Stimulated activated CD8-positive, alpha-beta memory T cell treated with anti-CD3 and anti-CD28 coated beads, Interleukin-7, amount 100 ng/mL, for 24 hours (primary cell): ENCODE measurements at regions not wholly inside any gene's neighbourhood (a gene's known extent, or its start where the extent isn't known, plus 50 kb on each side); places are given as distances from the start of the nearest gene placed in this dataset.
"Not testable (repeated sequence)": the region's sequence is repeated elsewhere in the genome, so short reads cannot be mapped to it uniquely, and the experiment has no call there.

Source experiments
- DNase-seq: peaks from one replicate; pipeline ENCODE4 v3.0.0-alpha.2; 2020; ENCODE audit warnings: low read depth

DNA sequence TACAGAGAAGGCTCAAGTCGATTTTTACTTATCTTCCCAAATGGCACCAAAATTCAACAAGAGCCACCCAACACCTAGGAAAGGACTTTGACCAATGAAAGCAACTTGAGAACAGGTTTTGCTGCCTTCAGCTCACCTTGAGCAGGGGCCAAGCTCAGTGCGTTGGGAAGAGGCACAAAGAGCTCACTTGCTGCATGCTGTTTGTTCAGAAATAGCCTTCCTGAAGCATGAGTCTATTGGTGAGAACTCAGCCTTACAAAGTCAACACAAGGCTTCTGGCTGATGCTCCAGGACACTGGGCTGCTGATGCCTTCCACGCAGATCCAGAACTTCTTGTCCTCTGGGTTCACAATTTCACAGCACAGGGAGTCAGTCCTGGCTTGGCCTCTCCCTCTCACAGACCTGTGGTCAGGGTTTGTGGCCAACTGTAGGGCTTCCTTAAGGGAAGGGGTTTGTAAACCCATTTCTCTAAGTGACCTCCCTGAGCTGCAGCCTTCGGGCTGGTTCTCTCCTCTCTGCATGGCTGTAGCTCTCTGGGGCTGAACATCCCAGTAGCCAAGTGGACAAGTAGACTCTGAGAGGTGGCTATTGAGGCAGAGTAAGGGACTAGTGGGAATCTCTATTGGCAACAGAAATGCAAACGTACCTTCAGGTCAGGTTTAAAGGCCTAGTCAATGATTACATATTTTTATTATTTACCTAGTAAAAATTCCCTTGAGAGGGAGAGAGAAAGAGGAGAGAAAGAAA, 124.7 kb upstream of the GATA6 start:
- DNase-seq: no peak

DNA sequence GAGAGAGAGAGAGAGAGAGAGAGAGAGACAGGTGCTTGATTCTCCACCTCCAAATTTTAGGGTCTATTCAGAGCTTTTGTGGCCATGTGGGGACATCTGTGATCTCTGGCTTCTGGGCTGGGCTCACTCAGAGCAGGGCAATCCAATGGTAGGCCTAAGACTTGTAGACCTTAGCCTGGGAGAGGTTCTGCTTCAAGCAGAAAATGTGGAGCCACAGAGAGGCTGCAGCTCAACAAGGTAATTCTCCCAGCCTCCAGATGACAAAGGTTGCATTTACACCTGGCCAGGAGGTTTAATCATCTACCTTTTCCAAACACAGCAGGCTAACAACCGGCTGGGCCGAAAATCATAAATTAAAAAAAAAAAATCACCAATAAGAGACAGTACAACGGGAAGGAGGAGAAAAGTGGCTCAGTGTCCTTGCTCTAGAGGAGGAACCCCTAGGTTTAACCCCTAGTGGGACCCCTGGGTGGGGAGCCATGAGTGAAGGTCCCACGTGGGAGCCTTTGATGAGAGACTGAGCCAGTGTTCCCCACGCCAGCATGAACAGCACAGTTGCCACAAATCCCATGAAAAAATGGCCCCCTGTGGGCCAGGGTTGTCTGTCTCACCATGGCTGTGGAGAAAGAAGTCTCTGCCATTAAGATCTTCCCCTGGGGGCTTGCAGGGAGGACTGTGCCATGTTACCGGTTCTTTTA, 124.0 kb upstream of the GATA6 start:
- no peak for DNase-seq

DNA sequence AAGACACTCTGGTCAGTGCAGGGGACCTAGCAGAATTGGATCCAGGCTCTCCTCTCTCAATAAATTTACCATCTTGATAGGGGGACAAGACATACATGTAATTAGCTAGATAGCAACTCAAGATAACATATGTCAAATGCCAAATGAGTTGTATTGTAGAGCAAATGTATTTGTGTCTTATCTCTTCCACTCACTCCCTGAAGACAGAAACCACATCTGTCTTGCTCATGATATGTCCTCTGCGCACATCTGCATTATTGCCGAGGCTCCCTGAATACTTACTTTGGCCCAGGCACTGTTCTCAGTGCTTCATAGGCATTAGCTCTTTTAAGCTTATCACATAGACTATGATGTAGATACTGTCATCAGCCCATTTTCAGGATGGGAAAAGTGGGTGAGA, 122.9 kb upstream of the GATA6 start:
- DNase-seq: no peak

DNA sequence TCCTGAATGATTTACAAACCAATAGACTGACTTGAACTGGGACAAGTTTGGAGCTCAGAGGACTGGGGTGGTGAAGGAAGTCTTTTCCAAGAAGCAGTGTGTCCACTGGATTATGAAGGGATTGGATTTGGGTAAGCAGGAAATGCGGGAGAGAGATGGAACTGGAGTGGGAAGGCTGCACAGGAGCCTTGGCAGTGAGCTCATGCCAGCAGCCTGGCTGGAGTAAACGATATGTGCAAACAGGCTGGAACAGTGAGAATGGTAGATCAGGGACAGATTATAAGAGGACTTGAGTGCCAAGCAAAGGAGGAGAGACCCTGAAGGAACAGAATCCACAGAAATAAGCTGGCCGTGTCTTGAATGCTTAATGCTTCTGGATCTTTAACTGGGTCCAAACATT, 121.9 kb upstream of the GATA6 start:
- no peak for DNase-seq

DNA sequence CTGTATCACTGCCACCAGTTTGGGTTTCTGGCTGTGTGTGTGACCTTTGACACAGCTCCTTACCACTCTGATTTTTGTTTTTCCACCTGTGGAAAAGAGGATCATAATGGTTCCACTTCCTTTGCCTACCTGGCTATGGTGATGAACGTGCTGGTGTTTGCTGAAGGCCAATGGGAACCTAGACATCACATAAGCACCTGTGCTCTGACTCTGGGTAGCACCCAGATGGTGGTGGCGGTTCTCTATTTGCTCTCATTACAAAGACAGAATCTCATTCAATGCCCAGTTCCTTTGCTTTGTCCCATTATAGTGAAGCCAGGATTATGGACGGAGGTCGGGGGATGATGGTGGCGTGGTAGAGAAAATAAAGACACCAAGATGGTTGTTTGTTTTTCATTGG, 121.2 kb upstream of the GATA6 start:
- DNase-seq: no peak

DNA sequence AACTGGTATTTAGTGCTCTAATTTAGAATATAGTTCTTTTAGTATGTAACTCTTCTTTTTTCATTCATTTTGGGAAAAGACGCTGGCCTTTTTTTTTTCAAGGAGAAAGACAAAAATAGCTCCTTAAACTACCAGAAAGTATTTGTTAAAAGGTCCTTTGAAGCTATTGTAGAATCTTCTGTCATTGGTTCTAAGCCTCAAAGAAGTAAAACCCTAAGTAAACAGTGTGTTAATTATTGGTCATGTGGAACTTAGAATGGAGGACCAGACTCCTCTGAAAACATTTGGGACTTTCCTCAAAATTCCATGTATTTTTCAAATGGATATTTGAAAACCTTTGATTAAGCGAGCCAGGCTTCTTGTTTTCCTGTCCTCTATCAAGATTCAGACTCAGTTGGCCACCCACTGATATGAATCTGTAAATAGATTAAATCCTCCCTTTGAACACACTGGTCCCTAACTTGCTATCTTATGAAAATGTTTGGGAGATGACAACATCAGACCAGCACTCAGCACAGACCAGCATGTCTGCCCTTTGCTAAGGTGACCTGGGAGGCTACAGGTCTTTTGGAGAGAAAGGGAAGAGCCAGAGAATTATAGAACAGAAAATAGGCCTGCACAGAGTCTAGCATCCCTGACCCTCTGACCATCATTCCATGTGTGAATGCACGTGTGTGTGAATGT, 120.3 kb upstream of the GATA6 start:
- DNase-seq: no peak

DNA sequence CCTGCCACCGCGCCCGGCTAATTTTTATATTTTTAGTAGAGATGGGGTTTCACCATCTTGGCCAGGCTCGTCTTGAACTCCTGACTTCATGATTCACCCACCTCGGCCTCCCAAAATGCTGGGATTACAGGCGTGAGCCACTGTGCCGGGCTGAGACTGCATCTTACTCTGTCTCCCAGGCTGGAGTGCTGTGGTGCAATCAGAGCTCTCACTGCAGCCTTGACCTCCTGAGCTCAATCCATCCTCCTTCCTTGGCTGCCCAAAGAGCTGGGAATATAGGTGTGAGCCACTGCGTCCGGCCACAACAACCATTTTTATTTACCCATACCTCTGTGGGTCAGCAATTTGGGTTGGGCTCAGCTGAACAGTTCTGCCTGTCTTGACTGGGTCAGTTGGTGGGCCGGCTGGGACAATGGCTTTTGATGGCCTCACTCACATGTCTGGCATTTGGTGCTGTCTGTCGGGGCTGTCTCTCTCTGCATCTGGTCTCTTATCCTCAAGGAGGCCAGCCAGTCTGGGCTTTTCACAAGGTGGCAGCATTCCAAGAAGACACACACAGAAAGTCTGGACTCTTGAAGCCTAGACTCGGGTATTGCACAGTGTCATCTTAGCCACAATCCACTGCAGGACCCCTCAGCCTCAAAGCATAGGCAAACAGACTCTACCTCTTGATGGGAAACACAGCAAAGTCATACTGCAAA, 116.8 kb upstream of the GATA6 start:
- no peak for DNase-seq

DNA sequence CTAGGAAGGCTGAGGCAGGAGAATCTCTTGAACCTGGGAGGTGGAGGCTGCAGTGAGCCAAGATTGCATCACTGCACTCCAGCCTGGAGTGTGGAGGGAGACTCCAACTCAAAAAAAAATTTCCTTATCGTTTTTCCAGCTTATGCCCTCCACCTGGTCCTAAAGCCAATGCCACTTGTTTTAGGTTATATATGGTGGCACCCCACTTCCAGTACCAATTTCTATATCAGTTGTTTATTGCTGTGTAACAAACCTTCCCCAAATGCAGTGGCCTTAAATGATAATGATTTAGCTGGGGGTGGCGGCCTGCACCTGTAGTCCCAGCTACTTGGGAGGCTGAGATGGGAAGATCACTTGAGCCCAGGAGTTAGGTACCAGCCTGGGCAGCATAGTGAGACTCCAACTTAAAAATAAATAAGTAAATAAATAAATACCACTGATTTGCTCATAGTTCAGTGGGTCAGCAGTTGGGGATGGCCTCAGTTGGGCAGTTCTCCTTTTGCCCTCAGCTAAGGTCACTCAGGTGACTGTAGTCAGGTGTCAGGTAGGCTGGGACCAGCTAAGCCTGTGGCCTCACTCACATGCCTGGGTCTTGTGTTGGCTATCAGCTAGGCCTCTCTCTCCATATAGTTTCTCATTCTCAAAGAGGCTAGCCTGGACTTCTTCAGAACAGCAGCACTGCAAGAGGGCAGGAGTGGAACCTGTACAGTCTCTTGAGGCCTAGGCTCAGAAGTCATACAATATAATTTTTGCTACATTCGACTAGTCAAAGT, 113.7 kb upstream of the GATA6 start:
- DNase-seq: no peak

DNA sequence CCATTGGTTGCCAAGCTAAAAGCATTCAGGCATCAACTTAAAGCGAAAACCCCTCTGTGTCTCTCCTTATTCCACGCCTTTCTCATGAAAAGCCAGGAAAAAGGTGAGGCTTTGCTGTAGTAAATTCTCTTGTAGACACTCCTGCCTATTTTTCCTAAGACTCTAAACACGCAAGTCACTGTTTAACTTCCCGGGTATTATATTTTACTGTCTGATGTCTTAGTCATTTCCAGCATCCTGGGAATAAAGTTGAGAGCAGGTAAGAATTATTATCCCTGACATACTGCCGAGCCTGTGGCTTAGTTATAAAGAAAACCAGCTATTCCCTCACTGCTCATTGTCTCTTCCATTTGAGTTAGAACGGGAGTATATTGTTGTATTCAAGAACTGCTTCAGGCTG, 112.4 kb upstream of the GATA6 start:
- DNase-seq: no peak

DNA sequence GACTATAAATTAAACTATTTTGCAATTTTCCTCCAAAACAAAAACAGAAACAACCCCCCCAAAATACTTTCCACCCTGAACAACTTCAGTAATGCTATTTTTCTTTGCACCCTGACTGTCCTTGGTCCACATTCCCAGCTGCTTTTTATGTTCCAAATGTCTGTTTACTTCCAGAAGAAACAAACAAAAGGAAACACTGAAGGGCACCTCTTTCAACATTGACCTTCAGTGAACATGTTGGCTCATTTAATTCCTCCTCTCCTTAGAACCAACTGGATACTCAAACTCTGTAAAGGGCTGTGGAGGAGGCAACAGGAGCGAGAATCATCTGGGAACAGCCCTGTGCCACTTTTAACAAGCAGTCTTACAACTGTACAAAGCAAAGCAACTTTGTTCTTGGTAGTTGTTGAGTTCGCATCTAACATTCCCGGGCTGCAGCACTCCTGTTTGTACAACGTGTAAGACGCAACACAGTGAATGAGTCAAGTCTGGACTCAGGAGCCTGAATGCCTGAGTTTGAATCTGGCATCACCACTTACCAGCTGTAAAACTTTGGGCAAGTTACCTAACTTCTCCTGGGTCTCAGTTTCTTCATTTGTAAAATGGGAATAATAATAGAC, 111.4 kb upstream of the GATA6 start:
- DNase-seq: no peak

DNA sequence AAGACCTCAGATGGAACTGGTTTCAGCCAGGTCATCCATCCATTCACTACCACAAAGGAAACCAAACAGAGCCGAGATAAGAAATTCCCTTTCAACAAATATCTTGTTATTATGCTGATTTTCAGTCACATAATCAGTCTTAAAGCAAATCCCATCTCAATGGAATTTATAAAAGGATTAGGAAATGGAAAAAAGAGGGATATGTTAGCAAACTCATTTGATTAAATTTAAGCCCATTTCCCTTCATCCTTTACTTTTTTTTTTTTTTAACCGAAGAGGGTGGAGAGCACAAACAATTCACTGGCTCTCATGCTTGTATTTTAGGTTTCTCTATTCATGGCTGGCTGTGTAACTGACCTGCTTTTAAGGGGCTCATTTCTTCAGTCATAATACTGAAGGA, 109.0 kb upstream of the GATA6 start:
- DNase-seq: no peak

DNA sequence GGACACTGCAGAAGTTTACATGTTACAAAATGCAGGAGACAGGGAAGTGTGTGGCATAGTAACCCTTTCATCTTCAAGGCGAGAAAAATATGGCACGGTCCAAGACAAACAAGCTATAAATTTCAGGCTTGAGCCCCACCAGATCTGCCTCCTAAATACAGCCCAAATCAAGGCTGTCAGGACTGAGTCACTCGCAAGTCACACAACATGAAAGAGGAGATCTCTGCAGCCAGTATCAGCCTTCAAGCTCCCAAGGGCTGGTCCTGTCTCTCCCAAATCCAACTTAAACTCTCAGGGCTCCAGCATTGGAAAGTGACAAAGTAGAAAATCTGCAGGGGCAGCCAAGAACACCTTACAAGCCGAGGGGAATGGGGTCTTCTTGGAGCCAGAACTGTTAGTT, 106.3 kb upstream of the GATA6 start:
- no peak for DNase-seq

DNA sequence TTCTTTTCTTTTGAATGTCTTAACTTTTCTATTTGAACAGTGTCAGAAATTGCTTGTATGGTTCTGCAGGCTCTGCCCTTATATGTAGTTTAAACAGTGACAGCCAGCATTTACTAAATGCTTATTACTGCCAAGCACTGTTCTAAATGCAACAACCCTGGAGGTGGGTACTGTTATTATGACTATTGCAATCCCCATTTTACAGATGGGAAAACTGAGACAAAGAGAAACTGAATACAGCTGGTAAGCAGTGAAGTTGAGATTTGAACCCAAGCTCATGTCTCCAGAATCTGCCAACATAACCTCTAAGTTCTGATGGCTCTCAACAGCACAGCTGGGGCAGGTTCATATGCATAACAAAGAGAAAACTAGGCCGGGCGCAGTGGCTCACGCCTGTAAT, 105.7 kb upstream of the GATA6 start:
- DNase-seq: no peak

DNA sequence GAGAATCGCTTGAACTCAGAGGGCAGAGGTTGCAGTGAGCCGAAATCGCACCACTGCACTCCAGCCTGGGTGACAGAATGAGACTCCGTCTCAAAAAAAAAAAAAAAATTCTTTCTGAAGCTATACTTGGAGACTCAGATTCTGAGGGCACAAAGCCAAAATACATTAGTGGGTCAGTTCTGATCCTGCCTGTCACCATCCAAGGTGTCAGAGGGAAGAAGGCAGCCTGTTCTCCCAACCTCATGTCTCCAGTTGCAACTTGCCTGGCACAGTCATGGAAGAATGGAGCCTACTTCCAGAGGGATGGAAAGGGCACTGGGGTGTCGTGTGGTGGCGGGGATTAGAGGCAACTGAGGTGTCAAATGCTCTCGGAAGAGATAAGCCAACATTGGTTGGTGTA, 104.8 kb upstream of the GATA6 start:
- no peak for DNase-seq

DNA sequence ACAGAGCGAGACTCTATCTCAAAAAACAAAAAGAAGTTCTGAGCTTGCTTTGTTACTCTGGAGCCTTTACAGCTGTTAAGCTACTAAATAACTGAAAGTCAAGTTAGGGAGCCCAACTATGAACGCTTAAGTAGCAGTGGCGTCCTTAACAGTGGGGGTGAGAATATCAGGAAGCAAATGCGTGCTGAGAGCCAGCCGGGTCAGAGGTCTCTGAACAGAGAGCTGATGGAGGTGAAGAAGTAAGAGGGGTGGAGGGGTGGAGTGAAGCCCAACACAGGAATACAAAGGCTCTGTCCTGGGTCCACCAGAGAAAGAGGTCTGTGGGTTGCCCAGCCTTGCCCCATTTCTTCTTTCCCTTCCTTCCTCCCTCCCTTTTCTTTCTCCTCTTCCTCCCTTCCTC, 104.1 kb upstream of the GATA6 start:
- no peak for DNase-seq

DNA sequence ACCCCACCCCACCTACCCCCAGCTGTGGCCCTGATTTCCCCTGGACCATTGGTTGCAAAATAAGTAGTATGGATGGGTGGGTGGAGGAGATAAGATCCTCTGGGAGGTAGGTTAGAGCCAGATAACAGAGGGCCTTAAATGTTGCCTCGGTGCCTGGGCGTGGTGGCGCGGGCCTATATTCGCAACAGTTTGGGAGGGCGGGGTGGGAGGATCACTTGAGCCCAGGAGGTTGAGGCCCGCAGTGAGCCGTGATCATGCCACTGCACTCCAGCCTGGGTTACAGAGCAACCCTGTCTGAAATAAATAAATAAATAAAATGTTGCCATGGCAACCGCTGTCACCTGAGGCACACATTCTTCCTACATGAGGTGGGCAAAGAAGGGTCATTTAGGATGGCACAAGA, 103.3 kb upstream of the GATA6 start:
- DNase-seq: no peak

DNA sequence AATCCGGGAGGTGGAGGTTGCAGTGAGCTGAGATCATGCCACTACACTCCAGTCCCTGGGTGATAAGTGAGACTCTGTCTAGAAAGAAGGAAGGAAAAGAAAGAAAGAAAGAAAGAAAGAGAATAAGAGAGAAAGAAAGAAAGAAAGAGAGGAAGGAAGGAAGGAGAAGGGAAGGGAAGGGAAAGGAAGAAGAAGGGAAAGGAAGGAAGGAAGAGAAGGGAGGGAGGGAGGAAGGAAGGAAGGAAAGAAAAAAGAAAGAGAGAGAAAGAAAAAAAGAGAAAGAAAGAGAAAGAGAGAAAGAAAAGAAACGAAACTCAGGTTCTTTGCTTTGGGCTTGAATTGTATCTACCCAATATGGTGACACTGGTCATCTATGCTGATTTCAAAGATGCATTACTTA, 102.3 kb upstream of the GATA6 start:
- no peak for DNase-seq

DNA sequence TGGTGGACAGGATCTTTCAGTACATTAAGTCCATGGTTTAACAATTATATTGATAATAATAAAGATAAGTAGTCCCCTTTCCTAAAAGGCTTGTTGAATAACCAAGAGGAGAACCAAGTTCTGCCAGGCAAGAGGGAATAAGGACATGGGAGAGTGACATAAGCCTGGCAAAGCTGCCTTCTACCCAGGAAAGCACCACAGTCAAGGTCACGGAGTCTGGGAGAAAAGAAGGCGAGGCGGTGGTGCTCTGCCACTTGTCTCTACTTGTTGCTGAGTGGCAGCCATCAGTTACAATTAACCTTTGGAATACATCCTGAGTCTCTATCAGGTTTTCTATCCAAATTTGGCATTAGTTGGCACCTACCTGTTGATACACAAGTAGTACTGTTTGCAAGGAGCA, 101.7 kb upstream of the GATA6 start:
- DNase-seq: no peak

DNA sequence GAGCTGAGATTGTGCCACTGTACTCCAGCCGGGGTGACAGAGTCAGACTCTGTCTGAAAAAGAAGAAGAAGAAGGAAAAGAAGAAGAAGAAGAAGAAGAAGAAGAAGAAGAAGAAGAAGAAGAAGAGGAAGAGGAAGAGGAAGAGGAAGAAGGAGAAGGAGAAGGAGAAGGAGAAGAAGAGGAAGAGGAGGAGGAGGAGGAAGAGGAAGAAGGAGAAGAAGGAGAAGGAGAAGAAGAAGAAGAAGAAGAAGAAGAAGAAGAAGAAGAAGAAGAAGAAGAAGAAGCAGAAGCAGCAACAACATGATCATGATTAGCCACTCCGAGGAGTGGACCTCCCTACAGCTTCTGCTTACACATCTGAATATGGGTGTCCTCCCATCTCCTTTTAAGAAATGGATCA, 100.6 kb upstream of the GATA6 start:
- not testable (repeated sequence) for DNase-seq

DNA sequence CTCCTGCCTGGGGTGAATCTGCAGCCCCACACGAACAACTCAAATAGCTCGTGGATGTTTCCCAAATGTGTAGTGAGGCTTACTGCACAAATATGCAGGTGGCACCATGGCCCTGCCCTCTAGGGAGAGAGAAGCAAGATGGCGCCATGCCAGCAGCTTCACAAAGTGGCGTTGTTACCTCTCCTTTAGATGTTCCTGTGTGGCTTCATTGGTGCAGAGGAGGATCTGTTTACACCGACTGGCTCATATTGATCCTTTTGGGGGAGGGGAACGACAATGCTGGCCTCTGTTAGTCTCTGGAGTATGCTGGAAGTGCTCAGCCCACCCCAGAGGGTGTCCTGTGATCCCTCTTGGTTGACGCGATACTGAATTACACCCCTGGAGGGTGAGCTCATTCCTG, 99.5 kb upstream of the GATA6 start:
- DNase-seq: no peak

DNA sequence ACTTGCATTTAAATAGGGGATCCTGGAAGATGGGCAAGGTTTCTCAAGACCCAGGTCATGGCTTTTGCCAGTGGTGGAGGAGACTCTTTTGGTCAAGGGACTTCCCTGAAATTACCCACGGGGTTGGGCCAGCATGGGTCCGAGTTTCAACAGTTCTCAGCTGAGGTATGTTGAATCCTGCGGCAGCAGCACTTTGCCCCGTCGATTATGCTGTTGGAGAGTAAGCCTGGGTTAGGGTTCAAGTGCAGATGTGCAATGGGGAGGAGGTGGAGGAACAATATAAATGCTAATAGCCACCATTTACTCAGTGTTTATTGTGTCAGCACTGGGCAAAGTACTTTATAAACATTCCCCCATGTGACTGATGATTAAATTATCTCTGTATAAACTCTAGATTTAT, 96.0 kb upstream of the GATA6 start:
- DNase-seq: no peak
